ENCODE measurements at regions not wholly inside any gene's neighbourhood (a gene's known extent, or its start where the extent isn't known, plus 50 kb on each side); places are given as distances from the start of the nearest gene placed in this dataset.

DNA sequence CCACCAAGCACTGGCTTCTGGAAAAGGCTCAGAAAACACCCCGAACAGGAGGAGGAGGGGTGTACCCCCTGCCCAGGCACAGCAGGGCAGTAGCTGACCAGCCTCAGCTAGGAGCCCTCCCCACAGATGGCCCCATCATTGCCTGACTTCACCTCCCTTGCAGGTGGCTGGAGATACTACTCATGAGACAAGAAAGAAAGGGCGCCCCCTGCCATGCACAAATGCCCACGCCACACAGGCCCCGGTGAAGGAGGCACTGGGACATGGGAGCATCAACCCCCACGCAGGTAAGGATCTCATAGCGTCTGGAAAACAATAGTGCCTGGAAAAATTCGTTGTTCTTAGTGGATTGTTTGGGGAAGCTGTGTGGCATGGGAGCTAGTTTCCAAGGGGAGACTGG lies 240.6 kb downstream of the TFCP2L1 start:
- H3K27me3 Mint-ChIP-seq (ENCODE audit: insufficient read depth): peaks cover 90% of the 10 kb centered on the region

DNA sequence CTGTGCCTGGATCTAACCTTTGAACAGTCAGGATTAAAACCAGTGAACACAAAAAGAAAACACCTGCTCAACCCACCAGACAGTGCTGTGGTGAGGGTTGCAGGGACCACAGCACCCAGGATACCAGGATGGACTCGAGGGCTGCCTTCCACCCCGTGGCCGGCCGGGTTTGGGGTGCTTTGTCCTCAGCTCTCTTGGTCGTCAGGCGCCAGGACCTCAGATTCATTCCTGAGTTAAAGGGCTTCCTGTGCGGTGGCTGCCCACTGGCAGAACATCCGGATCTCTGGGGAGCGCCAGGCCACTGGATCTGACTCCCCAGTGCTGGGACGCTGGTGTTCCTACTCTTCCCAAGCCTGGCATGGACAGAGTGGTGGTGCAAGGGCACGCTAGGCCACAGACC lies 239.8 kb downstream of the TFCP2L1 start:
- Mint-ChIP-seq H3K9me3 (peaks cover 14% of the 10 kb centered on the region), H3K4me3 (no peak overlapping the region), H3K36me3 (ENCODE audit: low read depth) (no peaks in the 10 kb centered on the region), H3K27me3 (ENCODE audit: insufficient read depth) (peaks cover 93% of the 10 kb centered on the region), H3K4me1 (no peaks in the 10 kb centered on the region), H3K27ac (no peak overlapping the region)
- no peak for DNase-seq
- no peaks in the 10 kb centered on the region for H3K36me3 ChIP-seq (ENCODE audit: control insufficient read depth, insufficient read depth, low read length)
- WGBS, 2 experiments (ENCODE audit: insufficient coverage in 1 of 2, insufficient read length in 1 of 2): 93 to 96% methylated on average over 11 of the region's 11 CpGs
- H3K27me3 ChIP-seq (ENCODE audit: control insufficient read depth, insufficient read depth, low read length, poor library complexity, severe bottlenecking): peaks cover 97% of the 10 kb centered on the region
- H3K9ac ChIP-seq (ENCODE audit: extremely low read depth, low read length, poor library complexity, severe bottlenecking): no peak overlapping the region
- TF ChIP-seq, protein P1, sequence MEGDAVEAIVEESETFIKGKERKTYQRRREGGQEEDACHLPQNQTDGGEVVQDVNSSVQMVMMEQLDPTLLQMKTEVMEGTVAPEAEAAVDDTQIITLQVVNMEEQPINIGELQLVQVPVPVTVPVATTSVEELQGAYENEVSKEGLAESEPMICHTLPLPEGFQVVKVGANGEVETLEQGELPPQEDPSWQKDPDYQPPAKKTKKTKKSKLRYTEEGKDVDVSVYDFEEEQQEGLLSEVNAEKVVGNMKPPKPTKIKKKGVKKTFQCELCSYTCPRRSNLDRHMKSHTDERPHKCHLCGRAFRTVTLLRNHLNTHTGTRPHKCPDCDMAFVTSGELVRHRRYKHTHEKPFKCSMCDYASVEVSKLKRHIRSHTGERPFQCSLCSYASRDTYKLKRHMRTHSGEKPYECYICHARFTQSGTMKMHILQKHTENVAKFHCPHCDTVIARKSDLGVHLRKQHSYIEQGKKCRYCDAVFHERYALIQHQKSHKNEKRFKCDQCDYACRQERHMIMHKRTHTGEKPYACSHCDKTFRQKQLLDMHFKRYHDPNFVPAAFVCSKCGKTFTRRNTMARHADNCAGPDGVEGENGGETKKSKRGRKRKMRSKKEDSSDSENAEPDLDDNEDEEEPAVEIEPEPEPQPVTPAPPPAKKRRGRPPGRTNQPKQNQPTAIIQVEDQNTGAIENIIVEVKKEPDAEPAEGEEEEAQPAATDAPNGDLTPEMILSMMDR (conservative IDR thresholded peaks at IDR 0.05): no peak
- H3K4me3 ChIP-seq (ENCODE audit: low read length): no peak overlapping the region
- no peak overlapping the region for H3K27ac ChIP-seq (ENCODE audit: low read depth, low read length)
- peaks cover 8% of the 10 kb centered on the region for H3K9me3 ChIP-seq (ENCODE audit: control insufficient read depth, low read length)
- no peaks in the 10 kb centered on the region for H3K4me1 ChIP-seq (ENCODE audit: control insufficient read depth, insufficient read depth, low read length)

More for the DNA sequence above, 240.6 kb downstream of the TFCP2L1 start:
- 69 to 73% methylated on average over 7 of the region's 7 CpGs for WGBS, 2 experiments (ENCODE audit: insufficient coverage in 1 of 2, insufficient read length in 1 of 2)
- H3K4me1 ChIP-seq (ENCODE audit: control insufficient read depth, insufficient read depth, low read length): no peaks in the 10 kb centered on the region
- peak; percentile 75 for DNase-seq
- H3K4me3 Mint-ChIP-seq: no peak overlapping the region
- no peaks in the 10 kb centered on the region for H3K4me1 Mint-ChIP-seq
- peaks cover 14% of the 10 kb centered on the region for H3K9me3 Mint-ChIP-seq
- H3K9me3 ChIP-seq (ENCODE audit: control insufficient read depth, low read length): peaks cover 5% of the 10 kb centered on the region
- no peak overlapping the region for H3K4me3 ChIP-seq (ENCODE audit: low read length)
- H3K27ac Mint-ChIP-seq: no peak overlapping the region
- no peaks in the 10 kb centered on the region for H3K36me3 Mint-ChIP-seq (ENCODE audit: low read depth)
- TF ChIP-seq, protein P1 (conservative IDR thresholded peaks at IDR 0.05): peak; percentile 65
- H3K27ac ChIP-seq (ENCODE audit: low read depth, low read length): no peak overlapping the region
- peaks cover 97% of the 10 kb centered on the region for H3K27me3 ChIP-seq (ENCODE audit: control insufficient read depth, insufficient read depth, low read length, poor library complexity, severe bottlenecking)
- H3K36me3 ChIP-seq (ENCODE audit: control insufficient read depth, insufficient read depth, low read length): no peaks in the 10 kb centered on the region
- no peak overlapping the region for H3K9ac ChIP-seq (ENCODE audit: extremely low read depth, low read length, poor library complexity, severe bottlenecking)

DNA sequence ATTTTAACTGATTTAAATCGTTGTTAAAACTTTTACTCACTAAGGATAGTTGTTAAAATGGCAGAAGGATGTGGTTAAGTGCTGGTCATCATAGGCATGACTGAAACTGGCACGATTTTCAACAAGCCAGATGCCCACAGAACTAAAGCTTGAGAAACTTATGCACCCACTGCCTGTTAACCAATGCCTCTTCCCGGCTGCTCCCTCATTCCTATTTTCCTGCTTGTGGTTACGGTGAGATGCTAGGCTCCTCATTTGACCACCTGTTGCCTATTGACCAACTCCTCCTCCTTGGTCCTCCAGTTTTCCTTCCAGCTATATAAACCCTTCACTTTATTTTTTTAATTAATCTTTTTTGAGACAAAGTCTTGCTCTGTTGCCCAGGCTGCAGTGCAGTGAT lies 238.7 kb downstream of the TFCP2L1 start:
- Mint-ChIP-seq H3K27ac (no peak overlapping the region), H3K27me3 (ENCODE audit: insufficient read depth) (peaks cover 98% of the 10 kb centered on the region), H3K4me3 (no peak overlapping the region), H3K4me1 (no peaks in the 10 kb centered on the region), H3K36me3 (ENCODE audit: low read depth) (no peaks in the 10 kb centered on the region), H3K9me3 (peaks cover 18% of the 10 kb centered on the region)
- no peak for DNase-seq
- H3K9ac ChIP-seq (ENCODE audit: extremely low read depth, low read length, poor library complexity, severe bottlenecking): no peak overlapping the region
- 76 to 83% methylated on average over 4 of the region's 4 CpGs for WGBS, 2 experiments (ENCODE audit: insufficient coverage in 1 of 2, insufficient read length in 1 of 2)
- peaks cover 97% of the 10 kb centered on the region for H3K27me3 ChIP-seq (ENCODE audit: control insufficient read depth, insufficient read depth, low read length, poor library complexity, severe bottlenecking)
- H3K4me1 ChIP-seq (ENCODE audit: control insufficient read depth, insufficient read depth, low read length): no peaks in the 10 kb centered on the region
- no peak overlapping the region for H3K27ac ChIP-seq (ENCODE audit: low read depth, low read length)
- H3K36me3 ChIP-seq (ENCODE audit: control insufficient read depth, insufficient read depth, low read length): no peaks in the 10 kb centered on the region
- H3K4me3 ChIP-seq (ENCODE audit: low read length): no peak overlapping the region
- TF ChIP-seq, protein P1 (conservative IDR thresholded peaks at IDR 0.05): no peak
- peaks cover 15% of the 10 kb centered on the region for H3K9me3 ChIP-seq (ENCODE audit: control insufficient read depth, low read length)
